SK-N-SH (cell line): ENCODE measurements at regions not wholly inside any gene's neighbourhood (a gene's known extent, or its start where the extent isn't known, plus 50 kb on each side); places are given as distances from the start of the nearest gene placed in this dataset.

Experiments
- EZH2phosphoT487 ChIP-seq: fragments of 200-600 bp; sonication (generic); IDR thresholded peaks from 2 replicates; pipeline ENCODE4 v1.6.1; 2017; ENCODE audit warnings: low read depth, mixed run types, mild to moderate bottlenecking, antibody characterized with exemption, moderate library complexity, borderline replicate concordance
- RAD21 ChIP-seq: IDR thresholded peaks from 2 replicates; pipeline ENCODE4 v1.6.1; 2012; ENCODE audit warnings: mild to moderate bottlenecking, low read length
- SMC3 ChIP-seq: IDR thresholded peaks from 2 replicates; pipeline ENCODE4 v1.6.1; 2012; ENCODE audit warnings: low read depth, low read length, improper control_type of control experiment
- TCF12 ChIP-seq: IDR thresholded peaks from 2 replicates; pipeline ENCODE4 v1.4.0; 2012

GRCh38 chr1:78427506-78427905 lies 63.3 kb upstream of the PTGFR start:
- TF ChIP-seq RAD21 (no peak), SMC3 (no peak), TCF12 (no peak), EZH2phosphoT487 (no peak)
